Activated CD4-positive, alpha-beta memory T cell treated with anti-CD3 and anti-CD28 coated beads, Interleukin-2, amount 10 ng/mL, durations not matched to agents 7 days and 5 days (primary cell): ENCODE measurements at regions not wholly inside any gene's neighbourhood (a gene's known extent, or its start where the extent isn't known, plus 50 kb on each side); places are given as distances from the start of the nearest gene placed in this dataset.
"Not testable (repeated sequence)": the region's sequence is repeated elsewhere in the genome, so short reads cannot be mapped to it uniquely, and the experiment has no call there.

Source experiments
- CTCF ChIA-PET: fragments of 350-600 bp; sonication (Branson Sonifier 250); formaldehyde crosslinking; loops from one replicate; lab custom pipeline; 2021; ENCODE audit warnings: antibody characterized with exemption, inconsistent platforms; lab: Charles Lee
- POLR2A ChIA-PET: fragments of 350-600 bp; sonication (Branson Sonifier 250); formaldehyde crosslinking; loops from one replicate; lab custom pipeline; 2021; ENCODE audit warnings: antibody characterized with exemption; lab: Charles Lee
- DNase-seq: peaks from one replicate; pipeline ENCODE4 v3.0.0-alpha.2; 2020
- H3K27ac Mint-ChIP-seq: one replicate; pipeline ENCODE4 v1.8.0; 2021; ENCODE audit warnings: mild to moderate bottlenecking, mixed read lengths
- H3K27me3 Mint-ChIP-seq: one replicate; pipeline ENCODE4 v1.8.0; 2021; ENCODE audit warnings: mixed read lengths
- H3K36me3 Mint-ChIP-seq: one replicate; pipeline ENCODE4 v1.8.0; 2021; ENCODE audit warnings: low read depth, mixed read lengths
- H3K4me1 Mint-ChIP-seq: one replicate; pipeline ENCODE4 v1.8.0; 2021; ENCODE audit warnings: mixed read lengths
- H3K4me3 Mint-ChIP-seq: one replicate; pipeline ENCODE4 v1.8.0; 2021; ENCODE audit warnings: mild to moderate bottlenecking, mixed read lengths
- H3K9me3 Mint-ChIP-seq: one replicate; pipeline ENCODE4 v1.8.0; 2021; ENCODE audit warnings: mixed read lengths

DNA sequence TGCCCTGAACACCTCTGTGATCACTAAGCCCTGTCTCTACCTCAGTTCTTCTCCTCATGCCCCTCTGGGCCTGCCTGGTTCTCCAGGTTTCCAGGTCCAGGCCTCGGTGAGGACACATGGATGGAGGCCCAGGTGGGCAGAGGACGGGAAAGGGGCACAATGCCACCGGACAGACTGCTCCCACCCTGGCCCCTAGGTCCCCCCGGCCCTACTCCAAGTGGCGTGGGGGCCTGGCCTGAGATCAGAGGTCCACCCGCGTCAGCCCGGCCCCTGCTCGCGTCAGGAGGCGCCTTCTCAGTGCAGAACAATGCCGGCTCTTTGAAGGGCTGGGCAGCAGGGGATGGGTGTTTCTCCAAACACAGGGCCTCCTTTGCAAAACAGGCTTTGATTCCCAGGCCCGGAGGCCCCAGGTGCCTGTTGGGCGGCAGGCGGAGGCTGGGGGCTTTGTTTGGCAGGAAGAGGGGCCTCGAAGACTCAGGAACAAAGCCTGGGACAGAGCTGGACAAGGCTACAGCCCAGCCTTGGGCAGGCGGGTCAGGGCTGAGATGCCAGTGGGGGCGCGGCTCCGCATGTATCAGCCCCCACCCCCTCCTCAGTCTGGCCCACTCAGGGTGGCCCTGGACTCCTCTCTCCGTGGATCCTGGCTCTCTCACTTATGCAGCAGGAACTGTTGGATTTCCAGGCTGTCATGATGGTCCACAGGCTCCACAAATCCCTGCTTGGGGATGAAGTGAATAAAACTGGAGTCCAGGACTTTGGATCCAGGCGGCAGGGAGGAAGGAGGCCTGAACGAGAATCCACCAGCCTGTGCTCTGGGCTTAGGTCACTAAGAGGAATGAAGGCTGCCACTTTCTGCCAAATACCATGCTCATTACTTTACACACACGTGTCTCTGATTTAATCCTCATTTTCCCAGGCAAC, 77.4 kb upstream of the SLC2A1 start:
- CTCF ChIA-PET = interaction anchor here (1.6 kb wide), 1 partner anchor 38 kb away, joined by 3 read pairs; no protein-coding TSS in a partner anchor
- Mint-ChIP-seq H3K4me1 (peaks cover 20% of the 10 kb centered on the region), H3K9me3 (no peaks in the 10 kb centered on the region), H3K36me3 (no peaks in the 10 kb centered on the region), H3K4me3 (no peak overlapping the region), H3K27me3 (peaks cover 2% of the 10 kb centered on the region), H3K27ac (no peak overlapping the region)
- POLR2A ChIA-PET = no interaction called here
- no peak for DNase-seq

GRCh38 chr1:43034778-43035177, 76.1 kb upstream of the SLC2A1 start:
- peak; percentile 17 for DNase-seq
- POLR2A ChIA-PET = no interaction called here

GRCh38 chr1:43034195-43034658, 75.6 kb upstream of the SLC2A1 start:
- ChIA-PET POLR2A (interaction anchor here (1.0 to 1.6 kb wide), 2 partner anchors 8 to 109 kb away, joined by 5 to 6 read pairs; no protein-coding TSS in a partner anchor), CTCF (interaction anchor here (1.2 to 2.0 kb wide), 3 partner anchors 39 to 120 kb away, joined by 5 to 9 read pairs (median 6); no protein-coding TSS in a partner anchor)
- no peaks in the 10 kb centered on the region for H3K36me3 Mint-ChIP-seq
- H3K27ac Mint-ChIP-seq = peak overlapping the region; percentile 90
- peaks cover 20% of the 10 kb centered on the region for H3K4me1 Mint-ChIP-seq
- H3K27me3 Mint-ChIP-seq = peaks cover 4% of the 10 kb centered on the region
- no peaks in the 10 kb centered on the region for H3K9me3 Mint-ChIP-seq
- no peak overlapping the region for H3K4me3 Mint-ChIP-seq
- no peak for DNase-seq

More at GRCh38 chr1:43034778-43035177, 76.1 kb upstream of the SLC2A1 start:
- Mint-ChIP-seq H3K4me3 (no peak overlapping the region), H3K4me1 (peaks cover 20% of the 10 kb centered on the region), H3K36me3 (no peaks in the 10 kb centered on the region), H3K27ac (peak overlapping the region; percentile 90), H3K27me3 (peaks cover 2% of the 10 kb centered on the region), H3K9me3 (no peaks in the 10 kb centered on the region)
- CTCF ChIA-PET = interaction anchor here (1.6 to 2.0 kb wide), 3 partner anchors 39 to 121 kb away, joined by 3 to 9 read pairs (median 5); no protein-coding TSS in a partner anchor

DNA sequence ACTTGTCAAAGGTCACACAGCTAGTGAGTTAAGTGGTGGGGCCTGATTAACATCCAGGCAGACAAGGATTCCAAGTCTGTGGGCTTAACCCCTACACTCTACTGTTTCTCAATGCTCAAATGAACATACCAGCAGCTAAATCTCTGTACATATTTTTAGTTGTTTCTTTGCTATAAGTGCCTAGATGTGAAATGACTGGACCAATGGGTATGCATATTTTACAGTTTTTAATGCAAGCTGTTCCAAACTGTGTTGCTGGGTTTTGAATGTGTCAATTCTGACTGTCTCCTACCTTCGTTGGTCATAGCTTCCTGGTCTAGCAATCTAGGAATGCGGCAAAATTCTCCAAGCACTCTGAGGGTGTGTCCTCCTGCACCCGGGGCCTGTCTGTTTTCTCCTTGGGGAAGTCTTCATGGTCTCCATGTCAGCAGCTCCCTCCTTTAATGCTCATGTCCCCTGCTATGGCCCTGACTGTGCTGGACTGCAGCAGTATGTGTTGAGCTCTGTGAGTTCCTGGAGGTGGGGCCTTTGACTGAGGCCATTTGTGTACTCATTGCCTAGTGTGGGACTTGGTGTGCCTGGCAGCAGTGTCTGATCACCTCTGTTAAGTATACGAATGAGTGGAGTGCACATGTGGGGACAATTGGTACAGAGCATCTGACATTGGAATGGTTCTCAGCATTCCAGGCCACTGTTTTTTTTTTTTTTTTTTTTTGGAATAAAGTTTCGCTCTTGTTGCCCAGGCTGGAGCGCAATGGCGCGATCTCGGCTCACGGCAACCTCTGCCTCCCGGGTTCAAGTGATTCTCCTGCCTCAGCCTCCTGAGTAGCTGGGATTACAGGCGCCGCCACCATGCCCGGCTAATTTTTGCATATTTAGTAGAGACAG, 72.9 kb upstream of the SLC2A1 start:
- H3K36me3 Mint-ChIP-seq = no peaks in the 10 kb centered on the region
- H3K4me1 Mint-ChIP-seq = peaks cover 17% of the 10 kb centered on the region
- ChIA-PET POLR2A (no interaction called here), CTCF (interaction anchor here (0.9 kb wide), 1 partner anchor 42 kb away, joined by 4 read pairs; no protein-coding TSS in a partner anchor)
- no peak for DNase-seq
- H3K27me3 Mint-ChIP-seq = peaks cover 2% of the 10 kb centered on the region
- no peaks in the 10 kb centered on the region for H3K9me3 Mint-ChIP-seq
- H3K4me3 Mint-ChIP-seq = no peak overlapping the region
- H3K27ac Mint-ChIP-seq = no peak overlapping the region

DNA sequence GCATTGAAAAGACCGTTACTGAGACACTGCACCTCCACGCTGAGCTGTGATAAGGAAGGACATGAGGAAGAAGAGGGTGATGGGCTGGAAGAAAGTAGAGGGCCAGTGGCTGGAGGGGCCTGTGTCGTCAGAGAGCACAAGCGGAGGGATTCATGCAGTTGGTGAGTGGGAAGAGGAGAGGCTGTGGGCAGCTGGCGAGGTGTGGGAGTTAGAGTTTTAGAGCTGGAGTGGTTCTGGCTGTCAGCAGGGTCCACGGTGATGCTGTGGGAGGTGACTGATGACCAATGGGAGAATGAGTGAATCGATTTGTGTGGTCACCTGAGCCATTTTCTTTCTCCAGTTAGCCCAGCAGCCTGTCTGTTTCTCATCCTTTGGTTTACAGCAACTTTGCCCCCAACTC, 66.2 kb upstream of the SLC2A1 start:
- H3K27me3 Mint-ChIP-seq = peaks cover 4% of the 10 kb centered on the region
- H3K36me3 Mint-ChIP-seq = no peaks in the 10 kb centered on the region
- H3K9me3 Mint-ChIP-seq = no peaks in the 10 kb centered on the region
- DNase-seq = no peak
- CTCF ChIA-PET = no interaction called here
- H3K27ac Mint-ChIP-seq = no peak overlapping the region
- POLR2A ChIA-PET = no interaction called here
- no peaks in the 10 kb centered on the region for H3K4me1 Mint-ChIP-seq
- no peak overlapping the region for H3K4me3 Mint-ChIP-seq

- Mint-ChIP-seq H3K27ac (no peak overlapping the region), H3K9me3 (no peaks in the 10 kb centered on the region), H3K27me3 (peaks cover 16% of the 10 kb centered on the region), H3K36me3 (no peaks in the 10 kb centered on the region), H3K4me1 (no peaks in the 10 kb centered on the region), H3K4me3 (no peak overlapping the region)
- ChIA-PET POLR2A (no interaction called here), CTCF (interaction anchor here (1.3 kb wide), 1 partner anchor 109 kb away, joined by 4 read pairs; no protein-coding TSS in a partner anchor)
- no peak for DNase-seq
These were observed 63.1 kb upstream of the SLC2A1 start for GRCh38 chr1:43021547-43022474.

GRCh38 chr1:43019226-43019625, 60.6 kb upstream of the SLC2A1 start:
- Mint-ChIP-seq H3K27me3 (peaks cover 18% of the 10 kb centered on the region), H3K9me3 (no peaks in the 10 kb centered on the region), H3K27ac (no peak overlapping the region), H3K4me1 (no peaks in the 10 kb centered on the region), H3K36me3 (no peaks in the 10 kb centered on the region), H3K4me3 (no peak overlapping the region)
- CTCF ChIA-PET = no interaction called here
- POLR2A ChIA-PET = no interaction called here
- DNase-seq = no peak

DNA sequence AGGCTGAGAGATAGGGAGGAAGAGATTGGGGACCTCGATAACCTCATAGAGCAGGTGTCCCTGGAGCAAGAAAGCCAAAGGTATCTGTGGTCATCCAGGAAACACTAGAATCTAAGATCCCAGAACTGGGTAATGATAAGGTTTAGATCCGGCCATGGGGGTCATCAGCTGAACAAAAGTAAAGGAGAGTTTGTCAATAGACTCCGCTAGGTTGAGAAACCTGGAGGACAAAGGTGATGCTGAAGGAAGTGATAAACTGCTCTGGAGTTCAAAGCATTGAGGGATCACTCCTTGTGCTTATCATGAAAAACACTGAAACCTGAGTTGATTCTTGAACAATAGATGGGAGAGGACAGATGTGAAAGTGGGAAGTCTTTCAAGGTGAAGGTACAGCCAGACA, 59.5 kb upstream of the SLC2A1 start:
- Mint-ChIP-seq H3K27ac (no peak overlapping the region), H3K27me3 (peaks cover 23% of the 10 kb centered on the region), H3K4me3 (no peak overlapping the region), H3K36me3 (no peaks in the 10 kb centered on the region), H3K9me3 (no peaks in the 10 kb centered on the region), H3K4me1 (no peaks in the 10 kb centered on the region)
- ChIA-PET CTCF (no interaction called here), POLR2A (no interaction called here)
- DNase-seq = no peak

DNA sequence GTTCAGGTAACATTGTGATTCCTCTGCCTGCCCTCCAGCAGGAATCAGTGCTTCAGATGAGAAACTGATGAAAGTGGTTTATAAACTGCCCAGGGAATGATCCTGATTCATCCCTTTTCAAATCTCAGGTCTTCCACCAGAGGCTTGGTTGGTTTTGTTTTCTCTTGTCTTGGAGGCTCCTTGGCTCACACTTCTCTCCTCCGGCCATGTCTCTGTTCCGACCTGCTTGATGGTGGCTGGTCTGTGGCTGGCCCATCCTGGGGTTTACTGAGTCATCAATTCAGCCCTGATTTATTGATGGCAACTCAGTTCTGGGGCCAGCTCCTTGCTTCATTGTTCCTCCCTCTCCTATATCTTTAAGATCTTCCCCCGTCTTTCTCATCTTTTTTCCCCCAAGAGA, 56.6 kb upstream of the SLC2A1 start:
- no peaks in the 10 kb centered on the region for H3K9me3 Mint-ChIP-seq
- no peak for DNase-seq
- ChIA-PET CTCF (no interaction called here), POLR2A (no interaction called here)
- H3K4me1 Mint-ChIP-seq = peaks cover 3% of the 10 kb centered on the region
- H3K27ac Mint-ChIP-seq = no peak overlapping the region
- peaks cover 34% of the 10 kb centered on the region for H3K27me3 Mint-ChIP-seq
- H3K36me3 Mint-ChIP-seq = no peaks in the 10 kb centered on the region
- H3K4me3 Mint-ChIP-seq = no peak overlapping the region

DNA sequence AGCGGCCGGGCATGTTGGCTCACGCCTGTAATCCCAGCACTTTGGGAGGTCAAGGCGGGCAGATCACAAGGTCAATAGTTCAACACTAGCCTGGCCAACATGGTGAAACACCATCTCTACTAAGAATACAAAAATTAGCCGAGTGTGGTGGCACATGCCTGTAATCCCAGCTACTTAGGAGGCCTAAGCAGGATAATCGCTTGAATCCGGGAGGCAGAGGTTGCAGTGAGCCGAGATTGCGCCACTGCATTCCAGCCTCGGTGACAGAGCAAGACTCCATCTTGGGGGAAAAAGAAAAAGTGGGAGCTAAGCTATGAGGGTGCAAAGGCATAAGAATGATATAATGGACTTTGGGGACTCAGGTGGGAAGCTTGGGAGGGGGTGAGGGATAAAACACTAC, 55.9 kb upstream of the SLC2A1 start:
- H3K4me1 Mint-ChIP-seq, DNase-seq, CTCF ChIA-PET, H3K4me3 Mint-ChIP-seq, POLR2A ChIA-PET, H3K27ac Mint-ChIP-seq, H3K9me3 Mint-ChIP-seq, H3K36me3 Mint-ChIP-seq: not testable (repeated sequence)
- H3K27me3 Mint-ChIP-seq = peaks cover 32% of the 10 kb centered on the region

- H3K9me3 Mint-ChIP-seq = no peaks in the 10 kb centered on the region
- no peak overlapping the region for H3K27ac Mint-ChIP-seq
- POLR2A ChIA-PET = no interaction called here
- H3K4me3 Mint-ChIP-seq = no peak overlapping the region
- peaks cover 20% of the 10 kb centered on the region for H3K27me3 Mint-ChIP-seq
- CTCF ChIA-PET = no interaction called here
- no peak for DNase-seq
- peaks cover 3% of the 10 kb centered on the region for H3K4me1 Mint-ChIP-seq
- no peaks in the 10 kb centered on the region for H3K36me3 Mint-ChIP-seq
These were observed 52.4 kb upstream of the SLC2A1 start for GRCh38 chr1:43011020-43011419.

DNA sequence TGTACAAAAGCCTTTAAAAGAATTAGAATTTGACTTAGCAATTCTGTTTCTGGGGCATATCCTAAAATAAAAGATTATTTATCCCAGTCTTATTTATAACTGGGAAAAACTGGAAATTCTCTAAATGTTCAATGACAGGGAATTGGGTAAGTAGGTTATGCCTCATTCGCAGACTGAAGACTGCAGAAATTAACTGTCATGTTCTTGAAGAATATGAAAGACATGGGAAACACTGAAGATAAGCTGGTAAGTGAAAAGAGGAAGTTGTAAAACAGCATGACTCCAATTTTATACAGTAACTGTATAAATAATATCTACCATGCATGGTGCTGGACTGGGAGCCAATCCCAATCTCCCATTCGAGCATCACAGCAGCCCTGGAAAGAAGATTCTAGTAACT, 50.6 kb upstream of the SLC2A1 start:
- Mint-ChIP-seq H3K36me3 (no peaks in the 10 kb centered on the region), H3K27ac (no peak overlapping the region), H3K9me3 (no peaks in the 10 kb centered on the region), H3K4me3 (no peak overlapping the region), H3K4me1 (peaks cover 3% of the 10 kb centered on the region), H3K27me3 (peaks cover 16% of the 10 kb centered on the region)
- ChIA-PET POLR2A (no interaction called here), CTCF (no interaction called here)
- DNase-seq = no peak
